Smooth muscle cell (in vitro differentiated cells): ENCODE measurements at regions not wholly inside any gene's neighbourhood (a gene's known extent, or its start where the extent isn't known, plus 50 kb on each side); places are given as distances from the start of the nearest gene placed in this dataset.
A peak's percentile ranks its signal among the peaks of the same experiment; 100 is the strongest.

ENCODE experiments used
- DNase-seq: peaks from one replicate; lab custom pipeline; 2025; ENCODE audit not compliant: unreplicated experiment; lab: John Stamatoyannopoulos, UW
- H2AFZ ChIP-seq: fragments of 200-600 bp; sonication (generic); 2 replicates; pipeline ENCODE4 v1.6.0; 2016; ENCODE audit warnings: antibody characterized with exemption, low read depth, mild to moderate bottlenecking
- H3F3A ChIP-seq: fragments of 200-600 bp; sonication (generic); 2 replicates; pipeline ENCODE4 v1.6.0; 2017; ENCODE audit warnings: antibody characterized with exemption, low read depth
- H3K27ac ChIP-seq: fragments of 200-600 bp; sonication (generic); 2 replicates; pipeline ENCODE4 v1.5.1; 2016; ENCODE audit warnings: low read depth, mild to moderate bottlenecking
- H3K27me3 ChIP-seq: fragments of 200-600 bp; sonication (generic); 2 replicates; pipeline ENCODE4 v1.6.1; 2016; ENCODE audit warnings: low read depth, mild to moderate bottlenecking
- H3K36me3 ChIP-seq: fragments of 200-600 bp; sonication (generic); 2 replicates; pipeline ENCODE4 v1.5.1; 2016; ENCODE audit warnings: low read depth
- H3K4me1 ChIP-seq: fragments of 200-600 bp; sonication (generic); 2 replicates; pipeline ENCODE4 v1.5.1; 2016; ENCODE audit warnings: low read depth
- H3K4me2 ChIP-seq: fragments of 200-600 bp; sonication (generic); 2 replicates; pipeline ENCODE4 v1.6.0; 2016; ENCODE audit warnings: mild to moderate bottlenecking
- H3K4me3 ChIP-seq: fragments of 200-600 bp; sonication (generic); 2 replicates; pipeline ENCODE4 v1.5.1; 2016; ENCODE audit warnings: mild to moderate bottlenecking
- H3K79me2 ChIP-seq: fragments of 200-600 bp; sonication (generic); 2 replicates; pipeline ENCODE4 v1.6.0; 2016; ENCODE audit warnings: low read depth, mild to moderate bottlenecking
- H3K9ac ChIP-seq: fragments of 200-600 bp; sonication (generic); 2 replicates; pipeline ENCODE4 v1.6.0; 2016; ENCODE audit warnings: low read depth
- H3K9me3 ChIP-seq: fragments of 200-600 bp; sonication (generic); replicated peaks from 2 replicates; pipeline ENCODE4 v1.5.1; 2016; ENCODE audit warnings: low read depth
- H4K20me1 ChIP-seq: fragments of 200-600 bp; sonication (generic); 2 replicates; pipeline ENCODE4 v1.6.0; 2016; ENCODE audit warnings: low read depth
- CTCF ChIP-seq: fragments of 200-600 bp; sonication (generic); IDR thresholded peaks from 2 replicates; pipeline ENCODE4 v1.5.1; 2017; ENCODE audit warnings: borderline replicate concordance, mild to moderate bottlenecking, antibody characterized with exemption; ENCODE audit not compliant: insufficient read depth, poor library complexity, severe bottlenecking
- WGBS: methylation state at CpG from one replicate; pipeline ENCODE4 v1.1.7; 2016; ENCODE audit warnings: low lambda C conversion rate; 5-methylcytosine and 5-hydroxymethylcytosine counted together

DNA sequence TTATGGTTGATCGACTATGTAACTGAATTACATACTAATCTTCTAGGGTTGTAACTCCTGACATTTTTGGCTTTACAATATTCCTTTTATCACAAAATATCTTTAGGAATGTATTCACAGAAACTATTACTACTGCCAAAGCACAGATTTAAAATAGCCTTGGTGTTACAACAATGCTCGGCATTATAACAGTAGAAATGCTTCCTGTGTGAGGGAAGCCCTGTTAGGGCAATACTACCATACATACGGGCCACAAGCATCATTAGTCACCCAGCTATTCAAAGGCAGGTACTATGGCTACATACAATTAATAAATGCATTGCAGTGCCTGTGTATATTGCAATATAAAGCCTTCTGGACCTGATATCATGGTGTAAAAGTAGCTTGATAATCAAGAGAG is 517.8 kb downstream of the C12orf50 start:
- 90% methylated on average over 3 of the region's 3 CpGs for WGBS

DNA sequence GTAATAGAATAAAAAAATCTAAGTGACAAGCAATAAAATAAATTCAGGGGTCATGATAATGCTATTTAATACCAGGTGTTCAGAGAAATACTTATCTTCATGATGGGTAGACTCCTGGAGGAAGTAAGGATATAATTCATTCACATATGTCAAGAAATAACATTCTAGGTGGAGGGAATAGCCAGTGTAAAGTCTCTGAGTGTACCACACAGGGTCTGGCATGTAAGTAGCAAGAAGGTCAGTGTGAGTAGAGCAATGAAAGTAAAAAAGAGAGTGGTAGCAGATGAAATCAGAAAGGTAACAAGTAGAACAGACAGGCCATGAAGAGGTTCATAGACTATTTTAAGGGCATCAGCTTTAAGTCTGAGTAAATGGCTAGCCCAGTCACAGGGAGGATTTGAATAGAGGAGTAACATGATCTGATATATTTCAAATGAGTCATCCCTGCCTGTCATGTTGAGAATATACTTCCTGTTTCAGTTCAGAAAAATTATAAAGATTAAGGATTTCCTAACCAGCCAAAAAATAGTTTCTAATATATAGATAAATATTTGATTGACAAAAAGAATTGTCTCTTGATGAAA is 519.9 kb downstream of the C12orf50 start:
- Histone ChIP-seq H3F3A (no peaks in the 10 kb centered on the region), H3K27ac (peak overlapping the region; percentile 41), H4K20me1 (no peaks in the 10 kb centered on the region), H3K4me1 (no peaks in the 10 kb centered on the region), H3K27me3 (no peaks in the 10 kb centered on the region), H3K9me3 (no peaks in the 10 kb centered on the region), H3K9ac (no peak overlapping the region), H3K4me2 (no peak overlapping the region), H3K4me3 (no peak overlapping the region), H3K79me2 (no peaks in the 10 kb centered on the region), H3K36me3 (no peaks in the 10 kb centered on the region), H2AFZ (no peak overlapping the region)
- no peak for TF ChIP-seq CTCF
- DNase-seq: no peak

More for the DNA sequence above, 517.8 kb downstream of the C12orf50 start:
- Histone ChIP-seq H2AFZ (no peak overlapping the region), H3K9me3 (no peaks in the 10 kb centered on the region), H3K27me3 (no peaks in the 10 kb centered on the region), H3K9ac (no peak overlapping the region), H3K4me3 (no peak overlapping the region), H3K27ac (no peak overlapping the region), H3K4me2 (no peak overlapping the region), H3K4me1 (no peaks in the 10 kb centered on the region), H4K20me1 (no peaks in the 10 kb centered on the region), H3K79me2 (no peaks in the 10 kb centered on the region), H3K36me3 (no peaks in the 10 kb centered on the region), H3F3A (no peaks in the 10 kb centered on the region)
- no peak for TF ChIP-seq CTCF
- no peak for DNase-seq

DNA sequence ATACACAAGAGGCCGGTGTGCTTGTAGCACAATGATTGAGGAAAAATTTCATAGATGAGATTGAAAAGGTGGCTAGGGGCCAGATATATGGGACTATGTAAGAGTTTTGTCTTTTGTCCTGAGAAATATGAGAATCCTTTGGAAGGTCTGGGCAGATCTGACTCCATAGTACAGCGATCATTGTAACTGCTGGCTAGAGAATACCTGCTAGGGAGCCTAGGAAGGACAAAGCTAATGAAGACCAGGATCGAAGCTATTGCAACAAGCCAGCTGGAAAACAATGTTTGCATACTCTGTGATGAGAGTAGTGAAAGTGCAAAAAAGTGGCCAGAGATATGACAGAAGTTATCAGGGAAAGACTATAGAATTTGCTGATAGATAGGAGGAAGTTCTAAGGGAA is 537.6 kb downstream of the C12orf50 start:
- Histone ChIP-seq H3K79me2 (no peaks in the 10 kb centered on the region), H3F3A (no peaks in the 10 kb centered on the region), H4K20me1 (no peaks in the 10 kb centered on the region), H3K9ac (no peak overlapping the region), H3K27ac (no peak overlapping the region), H3K4me1 (no peaks in the 10 kb centered on the region), H3K36me3 (no peaks in the 10 kb centered on the region), H3K27me3 (no peaks in the 10 kb centered on the region), H3K4me2 (no peak overlapping the region), H3K4me3 (no peak overlapping the region), H3K9me3 (no peaks in the 10 kb centered on the region), H2AFZ (no peak overlapping the region)
- 93% methylated on average over 3 of the region's 3 CpGs for WGBS
- no peak for TF ChIP-seq CTCF
- no peak for DNase-seq

GRCh38 chr12:87491089-87491488 is 538.1 kb downstream of the C12orf50 start:
- Histone ChIP-seq H4K20me1 (no peaks in the 10 kb centered on the region), H3K79me2 (no peaks in the 10 kb centered on the region), H3F3A (no peaks in the 10 kb centered on the region), H3K27ac (no peak overlapping the region), H3K9me3 (no peaks in the 10 kb centered on the region), H3K4me2 (no peak overlapping the region), H2AFZ (no peak overlapping the region), H3K9ac (no peak overlapping the region), H3K36me3 (no peaks in the 10 kb centered on the region), H3K4me3 (no peak overlapping the region), H3K4me1 (no peaks in the 10 kb centered on the region), H3K27me3 (no peaks in the 10 kb centered on the region)
- no peak for DNase-seq
- 68% methylated on average over 1 of the region's 1 CpG for WGBS
- TF ChIP-seq CTCF: no peak
